ENCODE measurements at regions not wholly inside any gene's neighbourhood (a gene's known extent, or its start where the extent isn't known, plus 50 kb on each side); places are given as distances from the start of the nearest gene placed in this dataset.

DNA sequence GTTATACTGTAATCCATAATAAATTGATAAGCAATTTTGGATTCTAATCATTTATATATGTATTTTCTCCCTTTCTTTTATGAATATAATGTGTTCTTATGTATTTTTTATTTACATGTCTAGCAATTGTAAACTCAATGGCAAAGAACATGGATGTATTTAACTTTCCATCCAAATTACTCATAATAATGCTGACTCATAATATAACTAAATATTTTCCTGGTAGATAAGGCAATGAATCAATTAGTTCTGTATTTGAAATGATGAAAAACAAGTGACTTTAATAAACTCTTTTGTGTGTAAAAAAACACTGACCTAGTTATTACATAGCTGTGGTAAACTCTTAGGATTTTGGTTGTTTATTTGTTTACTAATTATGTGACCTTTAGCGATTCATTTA, 211.2 kb downstream of the DTHD1 start:
- TF ChIP-seq, protein P1, sequence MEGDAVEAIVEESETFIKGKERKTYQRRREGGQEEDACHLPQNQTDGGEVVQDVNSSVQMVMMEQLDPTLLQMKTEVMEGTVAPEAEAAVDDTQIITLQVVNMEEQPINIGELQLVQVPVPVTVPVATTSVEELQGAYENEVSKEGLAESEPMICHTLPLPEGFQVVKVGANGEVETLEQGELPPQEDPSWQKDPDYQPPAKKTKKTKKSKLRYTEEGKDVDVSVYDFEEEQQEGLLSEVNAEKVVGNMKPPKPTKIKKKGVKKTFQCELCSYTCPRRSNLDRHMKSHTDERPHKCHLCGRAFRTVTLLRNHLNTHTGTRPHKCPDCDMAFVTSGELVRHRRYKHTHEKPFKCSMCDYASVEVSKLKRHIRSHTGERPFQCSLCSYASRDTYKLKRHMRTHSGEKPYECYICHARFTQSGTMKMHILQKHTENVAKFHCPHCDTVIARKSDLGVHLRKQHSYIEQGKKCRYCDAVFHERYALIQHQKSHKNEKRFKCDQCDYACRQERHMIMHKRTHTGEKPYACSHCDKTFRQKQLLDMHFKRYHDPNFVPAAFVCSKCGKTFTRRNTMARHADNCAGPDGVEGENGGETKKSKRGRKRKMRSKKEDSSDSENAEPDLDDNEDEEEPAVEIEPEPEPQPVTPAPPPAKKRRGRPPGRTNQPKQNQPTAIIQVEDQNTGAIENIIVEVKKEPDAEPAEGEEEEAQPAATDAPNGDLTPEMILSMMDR (IDR thresholded peaks at IDR 0.05), result no peak
- no peak for TF ChIP-seq POLR2A (IDR thresholded peaks at IDR 0.05)
